ENCODE measurements at regions not wholly inside any gene's neighbourhood (a gene's known extent, or its start where the extent isn't known, plus 50 kb on each side); places are given as distances from the start of the nearest gene placed in this dataset.
"Not testable (repeated sequence)": the region's sequence is repeated elsewhere in the genome, so short reads cannot be mapped to it uniquely, and the experiment has no call there.

GRCh38 chr16:66242672-66243071 lies 123.8 kb upstream of the CDH5 start:
- DNase-seq (ENCODE audit: low read depth in 2 of 2) = no peak

- DNase-seq (ENCODE audit: low read depth in 2 of 2) = not testable (repeated sequence)
Observed at GRCh38 chr16:66242206-66242605, 124.3 kb upstream of the CDH5 start.

- no peak for DNase-seq (ENCODE audit: low read depth in 2 of 2)
Observed at GRCh38 chr16:66240631-66241395, 125.7 kb upstream of the CDH5 start.

GRCh38 chr16:66240088-66240487 lies 126.4 kb upstream of the CDH5 start:
- no peak for DNase-seq (ENCODE audit: low read depth in 2 of 2)

GRCh38 chr16:66238696-66239095 lies 127.8 kb upstream of the CDH5 start:
- no peak for DNase-seq (ENCODE audit: low read depth in 2 of 2)

- DNase-seq (ENCODE audit: low read depth in 2 of 2) = no peak
Observed at GRCh38 chr16:66236301-66236700, 130.2 kb upstream of the CDH5 start.

GRCh38 chr16:66231452-66232160 lies 134.9 kb upstream of the CDH5 start:
- no peak for DNase-seq (ENCODE audit: low read depth in 2 of 2)

GRCh38 chr16:66229651-66230050 lies 136.8 kb upstream of the CDH5 start:
- DNase-seq (ENCODE audit: low read depth in 2 of 2) = no peak

GRCh38 chr16:66228792-66229191 lies 137.7 kb upstream of the CDH5 start:
- no peak for DNase-seq (ENCODE audit: low read depth in 2 of 2)

- DNase-seq (ENCODE audit: low read depth in 2 of 2) = no peak
Observed at GRCh38 chr16:66227766-66228530, 138.5 kb upstream of the CDH5 start.

GRCh38 chr16:66226762-66227161 lies 139.7 kb upstream of the CDH5 start:
- no peak for DNase-seq (ENCODE audit: low read depth in 2 of 2)

GRCh38 chr16:66225696-66226095 lies 140.8 kb upstream of the CDH5 start:
- no peak for DNase-seq (ENCODE audit: low read depth in 2 of 2)

GRCh38 chr16:66224626-66225025 lies 141.9 kb upstream of the CDH5 start:
- DNase-seq (ENCODE audit: low read depth in 2 of 2) = no peak

GRCh38 chr16:66224186-66224585 lies 142.3 kb upstream of the CDH5 start:
- no peak for DNase-seq (ENCODE audit: low read depth in 2 of 2)

- DNase-seq (ENCODE audit: low read depth in 2 of 2) = no peak
Observed at GRCh38 chr16:66223176-66223780, 143.2 kb upstream of the CDH5 start.

GRCh38 chr16:66222756-66223155 lies 143.7 kb upstream of the CDH5 start:
- DNase-seq (ENCODE audit: low read depth in 2 of 2) = no peak

- DNase-seq (ENCODE audit: low read depth in 2 of 2) = no peak
Observed at GRCh38 chr16:66220702-66221101, 145.8 kb upstream of the CDH5 start.

GRCh38 chr16:66219491-66219890 lies 147.0 kb upstream of the CDH5 start:
- no peak for DNase-seq (ENCODE audit: low read depth in 2 of 2)

- no peak for DNase-seq (ENCODE audit: low read depth in 2 of 2)
Observed at GRCh38 chr16:66212428-66212827, 154.1 kb upstream of the CDH5 start.

- DNase-seq (ENCODE audit: low read depth in 2 of 2) = no peak
Observed at GRCh38 chr16:66211651-66212050, 154.8 kb upstream of the CDH5 start.

- DNase-seq (ENCODE audit: low read depth in 2 of 2) = no peak
Observed at GRCh38 chr16:66207883-66208265, 158.6 kb upstream of the CDH5 start.
